Erythroblast (primary cell): ENCODE measurements at regions not wholly inside any gene's neighbourhood (a gene's known extent, or its start where the extent isn't known, plus 50 kb on each side); places are given as distances from the start of the nearest gene placed in this dataset.

Source experiments
- GATA1 ChIP-seq: IDR thresholded peaks from 2 replicates; pipeline ENCODE4 v1.6.1; 2011; ENCODE audit warnings: low read depth, mild to moderate bottlenecking, control low read depth, low read length, moderate library complexity
- POLR2A ChIP-seq: IDR thresholded peaks from 2 replicates; pipeline ENCODE4 v1.6.1; 2011; ENCODE audit warnings: mild to moderate bottlenecking, low read length

GRCh38 chr9:80020056-80020455 lies 448.3 kb downstream of the TLE4 start:
- TF ChIP-seq POLR2A (no peak), GATA1 (no peak)
